ENCODE measurements at regions not wholly inside any gene's neighbourhood (a gene's known extent, or its start where the extent isn't known, plus 50 kb on each side); places are given as distances from the start of the nearest gene placed in this dataset.

GRCh38 chr2:74759986-74760385 lies 73.9 kb upstream of the HK2 start:
- no peak for TF ChIP-seq CTCF (optimal IDR thresholded peaks at IDR 0.05 in 1 of 3, IDR thresholded peaks at IDR 0.05 in 1 of 3, conservative IDR thresholded peaks at IDR 0.05 in 1 of 3; ENCODE audit: extremely low read depth in 1 of 3, insufficient read depth in 2 of 3, low read length in 3 of 3)
- TF ChIP-seq EZH2 (IDR thresholded peaks at IDR 0.05; ENCODE audit: low read length): no peak
